GM12878 (cell line): ENCODE measurements at regions not wholly inside any gene's neighbourhood (a gene's known extent, or its start where the extent isn't known, plus 50 kb on each side); places are given as distances from the start of the nearest gene placed in this dataset.

ENCODE experiments used
- ATAC-seq: fragments of 200-7000 bp; cut with Tn5 transposase; 3 replicates; pipeline ENCODE4 v1.9.1; 2020; ENCODE audit warnings: mild to moderate bottlenecking, moderate library complexity
- BruUV-seq: library from RNA; stranded (reverse); fragments of 400-500 nt; replicated peaks from 2 replicates; lab custom pipeline; 2021; lab: Mats Ljungman, UMichigan
- CTCF ChIA-PET: fragments of 300-600 bp; sonication (Branson Sonifier 250); formaldehyde crosslinking; extraction: SDS; loops from one replicate; lab custom pipeline; 2021; ENCODE audit warnings: inconsistent platforms; lab: Yijun Ruan, JAX
- POLR2A ChIA-PET: fragments of 350-600 bp; formaldehyde crosslinking; extraction: SDS; loops from one replicate; lab custom pipeline; 2021; ENCODE audit warnings: inconsistent platforms; lab: Charles Lee
- RAD21 ChIA-PET: fragments of 300-600 bp; sonication (Branson Sonifier 250); formaldehyde crosslinking; loops from one replicate; lab custom pipeline; 2023; ENCODE audit warnings: antibody characterized with exemption; ENCODE audit not compliant: unreplicated experiment; lab: Charles Lee
- SMC1A ChIA-PET: fragments of 300-600 bp; sonication (Branson Sonifier 250); formaldehyde crosslinking; loops from one replicate; lab custom pipeline; 2023; ENCODE audit not compliant: unreplicated experiment, uncharacterized antibody; lab: Charles Lee
- DNase-seq: peaks from one replicate; pipeline ENCODE4 v3.0.0-alpha.2; 2011; ENCODE audit warnings: low read depth, low spot score
- FAIRE-seq: peaks from 3 replicates; lab custom pipeline; 2011; peaks lifted over from hg19 to GRCh38; lab: Jason Lieb, UNC
- H2AFZ ChIP-seq: 2 replicates; pipeline ENCODE4 v1.6.0; 2011; ENCODE audit warnings: low read depth, low read length, control low read depth; ENCODE audit not compliant: control insufficient read depth
- H3K27ac ChIP-seq: 2 replicates; pipeline ENCODE4 v1.5.1; 2011; ENCODE audit warnings: control low read depth; ENCODE audit not compliant: control insufficient read depth, insufficient read depth
- H3K27me3 ChIP-seq, 2 experiments: replicated peaks in 1 of 2; 2 replicates each; pipeline versions ENCODE4 v1.6.0 to v1.6.1; 2011; ENCODE audit warnings: low read length in 1 of 2; ENCODE audit not compliant: control insufficient read depth in 2 of 2, insufficient read depth in 2 of 2
- H3K36me3 ChIP-seq, 2 experiments: 2 replicates each; pipeline ENCODE4 v1.5.1; 2011; ENCODE audit warnings: low read length in 1 of 2; ENCODE audit not compliant: control insufficient read depth in 2 of 2, insufficient read depth in 2 of 2
- H3K4me1 ChIP-seq: 2 replicates; pipeline ENCODE4 v1.6.1; 2011; ENCODE audit warnings: mild to moderate bottlenecking, low read length, moderate library complexity, mixed read lengths; ENCODE audit not compliant: control insufficient read depth, insufficient read depth
- H3K4me2 ChIP-seq: 2 replicates; pipeline ENCODE4 v1.6.0; 2011; ENCODE audit warnings: control low read depth; ENCODE audit not compliant: control insufficient read depth, insufficient read depth
- H3K4me3 ChIP-seq: fragments of 200-600 bp; sonication (generic); 2 replicates; pipeline ENCODE4 v1.5.1; 2016
- H3K79me2 ChIP-seq: 2 replicates; pipeline ENCODE4 v1.6.0; 2011; ENCODE audit warnings: low read length; ENCODE audit not compliant: control insufficient read depth, insufficient read depth
- H3K9ac ChIP-seq: 2 replicates; pipeline ENCODE4 v1.8.0; 2011; ENCODE audit warnings: low read length, control low read depth, mixed read lengths; ENCODE audit not compliant: control insufficient read depth, insufficient read depth
- H3K9me3 ChIP-seq: replicated peaks from 3 replicates; pipeline ENCODE4 v1.5.1; 2011; ENCODE audit warnings: mild to moderate bottlenecking, low read length; ENCODE audit not compliant: control insufficient read depth, insufficient read depth
- H4K20me1 ChIP-seq: 2 replicates; pipeline ENCODE4 v1.6.0; 2011; ENCODE audit not compliant: control insufficient read depth, insufficient read depth
- BMI1 ChIP-seq: fragments of 450-650 bp; IDR thresholded peaks from 2 replicates; pipeline ENCODE4 v1.6.1; 2016; ENCODE audit warnings: mild to moderate bottlenecking, moderate library complexity, borderline replicate concordance
- CBX3 ChIP-seq: fragments of 200-600 bp; sonication (generic); IDR thresholded peaks from 2 replicates; pipeline ENCODE4 v1.6.1; 2016; ENCODE audit warnings: low read depth, borderline replicate concordance
- CHD4 ChIP-seq: fragments of 200-600 bp; sonication (generic); IDR thresholded peaks from 2 replicates; pipeline ENCODE4 v1.6.1; 2016; ENCODE audit warnings: mild to moderate bottlenecking
- EGR1 ChIP-seq, 2 experiments: IDR thresholded peaks; 1 replicate in 1 of 2; 2 replicates in 1 of 2; pipeline ENCODE4 v1.6.1; 2011 to 2012; ENCODE audit warnings: low read depth in 2 of 2, low read length in 2 of 2, borderline replicate concordance in 1 of 2, mild to moderate bottlenecking in 1 of 2, moderate library complexity in 1 of 2
- GABPA ChIP-seq: IDR thresholded peaks from 2 replicates; pipeline ENCODE4 v1.6.1; 2014; ENCODE audit warnings: antibody characterized with exemption, low read depth, mild to moderate bottlenecking, inconsistent platforms
- JUNB ChIP-seq: IDR thresholded peaks from 2 replicates; pipeline ENCODE4 v1.6.1; 2016; ENCODE audit warnings: antibody characterized with exemption, mild to moderate bottlenecking
- PAX8 ChIP-seq: fragments of 450-650 bp; IDR thresholded peaks from 2 replicates; pipeline ENCODE4 v1.6.1; 2017; ENCODE audit warnings: mild to moderate bottlenecking, moderate library complexity
- RB1 ChIP-seq: fragments of 450-650 bp; formaldehyde crosslinking; IDR thresholded peaks from 2 replicates; pipeline ENCODE4 v1.6.1; 2017; ENCODE audit warnings: mild to moderate bottlenecking, borderline replicate concordance
- RCOR1 ChIP-seq: conservative IDR thresholded peaks from 2 replicates; pipeline ENCODE4 v1.6.1; 2012; ENCODE audit warnings: low read depth, low read length, improper control_type of control experiment
- TARDBP ChIP-seq: IDR thresholded peaks from 2 replicates; pipeline ENCODE4 v1.6.1; 2016; ENCODE audit warnings: borderline replicate concordance
- WGBS: methylation state at CpG from one replicate; pipeline ENCODE4 v1.1.6; 2016; ENCODE audit warnings: low lambda C conversion rate; ENCODE audit not compliant: insufficient replicate concordance, insufficient coverage; ENCODE audit errors: missing lambda C conversion rate; 5-methylcytosine and 5-hydroxymethylcytosine counted together
- in situ Hi-C: fragments of 300-500 bp; cut with MboI; formaldehyde crosslinking; loops from 9 replicates; pipeline ENCODE4 v1.14.3; 2018; ENCODE audit warnings: mixed read lengths
- intact Hi-C: fragments of 100-400 bp; cut with micrococcal nuclease; formaldehyde crosslinking; loops from one replicate; pipeline ENCODE4 v1.14.2; 2022; ENCODE audit not compliant: unreplicated experiment
- TF ChIP-seq, protein P1 (sequence below): fragments of 450-650 bp; IDR thresholded peaks from 2 replicates; pipeline ENCODE4 v1.6.1; 2017; ENCODE audit warnings: mild to moderate bottlenecking, moderate library complexity
- TF ChIP-seq, protein P2 (sequence below): fragments of 450-650 bp; IDR thresholded peaks from 2 replicates; pipeline ENCODE4 v1.6.1; 2017; ENCODE audit warnings: low read depth, mild to moderate bottlenecking, moderate library complexity
- TF ChIP-seq, protein P3 (sequence below): fragments of 450-650 bp; formaldehyde crosslinking; IDR thresholded peaks from 2 replicates; pipeline ENCODE4 v1.4.0; 2020; ENCODE audit warnings: mild to moderate bottlenecking, moderate library complexity
- TF ChIP-seq, protein P4 (sequence below): IDR thresholded peaks from 2 replicates; pipeline ENCODE4 v1.6.1; 2012; ENCODE audit warnings: low read depth, low read length, improper control_type of control experiment

DNA sequence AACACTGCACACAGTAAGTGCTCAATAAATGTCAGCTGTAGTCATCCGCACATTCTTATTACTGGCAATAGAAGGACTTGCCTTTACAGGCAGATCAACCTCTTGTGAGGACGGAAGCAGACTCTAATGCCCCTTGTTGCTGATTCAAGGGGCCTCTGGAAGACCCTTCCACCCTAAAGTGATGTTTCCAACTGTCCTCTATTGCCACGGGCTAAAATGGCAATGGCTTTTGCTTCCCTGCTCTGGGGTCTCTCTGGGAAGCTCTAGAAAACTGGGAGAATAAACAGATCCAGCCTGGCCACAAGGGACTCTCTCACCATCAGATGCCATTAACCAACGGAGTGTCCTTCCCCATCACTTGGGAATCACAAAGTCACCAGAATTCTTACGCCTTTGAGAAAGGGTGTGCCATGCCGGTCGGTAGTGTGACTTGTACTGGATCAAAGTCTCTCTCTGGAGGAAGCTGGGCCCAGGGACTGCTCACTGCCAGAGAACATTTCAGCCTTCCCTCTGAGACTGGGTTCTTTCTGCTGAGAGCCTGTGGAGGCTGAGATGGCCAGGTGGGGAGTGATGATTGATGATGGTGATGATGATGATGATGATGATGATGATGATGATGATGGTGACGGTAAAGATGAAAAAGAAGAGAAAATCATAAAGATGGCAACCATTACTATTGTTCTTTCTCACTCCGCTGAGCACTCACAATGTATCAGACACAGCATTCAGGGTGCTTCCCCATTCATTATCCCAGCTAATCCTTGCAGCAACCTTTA, 146.8 kb downstream of the CYLD start:
- intact Hi-C loops, result loop anchor here (10.0 kb wide), 1 partner anchor 56 kb away; no protein-coding TSS in a partner anchor
- Histone ChIP-seq H3K36me3 (no peaks in the 10 kb centered on the region), H3K79me2 (no peaks in the 10 kb centered on the region), H3K4me1 (no peaks in the 10 kb centered on the region), H3K9me3 (no peaks in the 10 kb centered on the region), H3K4me2 (no peak overlapping the region), H3K4me3 (no peak overlapping the region), H4K20me1 (no peaks in the 10 kb centered on the region), H3K9ac (no peak overlapping the region), H3K27me3 (no peaks in the 10 kb centered on the region; a peak in 1 of 4 replicates), H3K27ac (no peak overlapping the region), H2AFZ (no peak overlapping the region)
- POLR2A ChIA-PET, result interaction anchor here (0.6 kb wide), 1 partner anchor 14 kb away, joined by 9 read pairs; no protein-coding TSS in a partner anchor
- ATAC-seq (no peak), FAIRE-seq (no peak), DNase-seq (no peak)
- WGBS, result 33% methylated on average over 9 of the region's 9 CpGs
- no TSS peak for BruUV-seq
- SMC1A ChIA-PET, result no interaction called here
- in situ Hi-C loops, result no loop called here
- RAD21 ChIA-PET, result no interaction called here
- CTCF ChIA-PET, result no interaction called here
- TF ChIP-seq, protein P1, sequence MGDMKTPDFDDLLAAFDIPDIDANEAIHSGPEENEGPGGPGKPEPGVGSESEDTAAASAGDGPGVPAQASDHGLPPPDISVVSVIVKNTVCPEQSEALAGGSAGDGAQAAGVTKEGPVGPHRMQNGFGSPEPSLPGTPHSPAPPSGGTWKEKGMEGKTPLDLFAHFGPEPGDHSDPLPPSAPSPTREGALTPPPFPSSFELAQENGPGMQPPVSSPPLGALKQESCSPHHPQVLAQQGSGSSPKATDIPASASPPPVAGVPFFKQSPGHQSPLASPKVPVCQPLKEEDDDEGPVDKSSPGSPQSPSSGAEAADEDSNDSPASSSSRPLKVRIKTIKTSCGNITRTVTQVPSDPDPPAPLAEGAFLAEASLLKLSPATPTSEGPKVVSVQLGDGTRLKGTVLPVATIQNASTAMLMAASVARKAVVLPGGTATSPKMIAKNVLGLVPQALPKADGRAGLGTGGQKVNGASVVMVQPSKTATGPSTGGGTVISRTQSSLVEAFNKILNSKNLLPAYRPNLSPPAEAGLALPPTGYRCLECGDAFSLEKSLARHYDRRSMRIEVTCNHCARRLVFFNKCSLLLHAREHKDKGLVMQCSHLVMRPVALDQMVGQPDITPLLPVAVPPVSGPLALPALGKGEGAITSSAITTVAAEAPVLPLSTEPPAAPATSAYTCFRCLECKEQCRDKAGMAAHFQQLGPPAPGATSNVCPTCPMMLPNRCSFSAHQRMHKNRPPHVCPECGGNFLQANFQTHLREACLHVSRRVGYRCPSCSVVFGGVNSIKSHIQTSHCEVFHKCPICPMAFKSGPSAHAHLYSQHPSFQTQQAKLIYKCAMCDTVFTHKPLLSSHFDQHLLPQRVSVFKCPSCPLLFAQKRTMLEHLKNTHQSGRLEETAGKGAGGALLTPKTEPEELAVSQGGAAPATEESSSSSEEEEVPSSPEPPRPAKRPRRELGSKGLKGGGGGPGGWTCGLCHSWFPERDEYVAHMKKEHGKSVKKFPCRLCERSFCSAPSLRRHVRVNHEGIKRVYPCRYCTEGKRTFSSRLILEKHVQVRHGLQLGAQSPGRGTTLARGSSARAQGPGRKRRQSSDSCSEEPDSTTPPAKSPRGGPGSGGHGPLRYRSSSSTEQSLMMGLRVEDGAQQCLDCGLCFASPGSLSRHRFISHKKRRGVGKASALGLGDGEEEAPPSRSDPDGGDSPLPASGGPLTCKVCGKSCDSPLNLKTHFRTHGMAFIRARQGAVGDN, result no peak
- TF ChIP-seq PAX8, result no peak
- TF ChIP-seq, protein P2, sequence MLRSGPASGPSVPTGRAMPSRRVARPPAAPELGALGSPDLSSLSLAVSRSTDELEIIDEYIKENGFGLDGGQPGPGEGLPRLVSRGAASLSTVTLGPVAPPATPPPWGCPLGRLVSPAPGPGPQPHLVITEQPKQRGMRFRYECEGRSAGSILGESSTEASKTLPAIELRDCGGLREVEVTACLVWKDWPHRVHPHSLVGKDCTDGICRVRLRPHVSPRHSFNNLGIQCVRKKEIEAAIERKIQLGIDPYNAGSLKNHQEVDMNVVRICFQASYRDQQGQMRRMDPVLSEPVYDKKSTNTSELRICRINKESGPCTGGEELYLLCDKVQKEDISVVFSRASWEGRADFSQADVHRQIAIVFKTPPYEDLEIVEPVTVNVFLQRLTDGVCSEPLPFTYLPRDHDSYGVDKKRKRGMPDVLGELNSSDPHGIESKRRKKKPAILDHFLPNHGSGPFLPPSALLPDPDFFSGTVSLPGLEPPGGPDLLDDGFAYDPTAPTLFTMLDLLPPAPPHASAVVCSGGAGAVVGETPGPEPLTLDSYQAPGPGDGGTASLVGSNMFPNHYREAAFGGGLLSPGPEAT, result no peak
- no peak for TF ChIP-seq TARDBP
- TF ChIP-seq GABPA, result no peak
- TF ChIP-seq RB1, result no peak
- TF ChIP-seq CHD4, result no peak
- no peak for TF ChIP-seq EGR1 (IDR thresholded peaks at IDR 0.05; ENCODE audit: borderline replicate concordance in 1 of 2, low read depth in 2 of 2, low read length in 2 of 2)
- TF ChIP-seq CBX3, result no peak
- TF ChIP-seq, protein P3, sequence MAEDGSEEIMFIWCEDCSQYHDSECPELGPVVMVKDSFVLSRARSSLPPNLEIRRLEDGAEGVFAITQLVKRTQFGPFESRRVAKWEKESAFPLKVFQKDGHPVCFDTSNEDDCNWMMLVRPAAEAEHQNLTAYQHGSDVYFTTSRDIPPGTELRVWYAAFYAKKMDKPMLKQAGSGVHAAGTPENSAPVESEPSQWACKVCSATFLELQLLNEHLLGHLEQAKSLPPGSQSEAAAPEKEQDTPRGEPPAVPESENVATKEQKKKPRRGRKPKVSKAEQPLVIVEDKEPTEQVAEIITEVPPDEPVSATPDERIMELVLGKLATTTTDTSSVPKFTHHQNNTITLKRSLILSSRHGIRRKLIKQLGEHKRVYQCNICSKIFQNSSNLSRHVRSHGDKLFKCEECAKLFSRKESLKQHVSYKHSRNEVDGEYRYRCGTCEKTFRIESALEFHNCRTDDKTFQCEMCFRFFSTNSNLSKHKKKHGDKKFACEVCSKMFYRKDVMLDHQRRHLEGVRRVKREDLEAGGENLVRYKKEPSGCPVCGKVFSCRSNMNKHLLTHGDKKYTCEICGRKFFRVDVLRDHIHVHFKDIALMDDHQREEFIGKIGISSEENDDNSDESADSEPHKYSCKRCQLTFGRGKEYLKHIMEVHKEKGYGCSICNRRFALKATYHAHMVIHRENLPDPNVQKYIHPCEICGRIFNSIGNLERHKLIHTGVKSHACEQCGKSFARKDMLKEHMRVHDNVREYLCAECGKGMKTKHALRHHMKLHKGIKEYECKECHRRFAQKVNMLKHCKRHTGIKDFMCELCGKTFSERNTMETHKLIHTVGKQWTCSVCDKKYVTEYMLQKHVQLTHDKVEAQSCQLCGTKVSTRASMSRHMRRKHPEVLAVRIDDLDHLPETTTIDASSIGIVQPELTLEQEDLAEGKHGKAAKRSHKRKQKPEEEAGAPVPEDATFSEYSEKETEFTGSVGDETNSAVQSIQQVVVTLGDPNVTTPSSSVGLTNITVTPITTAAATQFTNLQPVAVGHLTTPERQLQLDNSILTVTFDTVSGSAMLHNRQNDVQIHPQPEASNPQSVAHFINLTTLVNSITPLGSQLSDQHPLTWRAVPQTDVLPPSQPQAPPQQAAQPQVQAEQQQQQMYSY, result no peak
- no peak for TF ChIP-seq BMI1
- no peak for TF ChIP-seq JUNB
- TF ChIP-seq, protein P4, sequence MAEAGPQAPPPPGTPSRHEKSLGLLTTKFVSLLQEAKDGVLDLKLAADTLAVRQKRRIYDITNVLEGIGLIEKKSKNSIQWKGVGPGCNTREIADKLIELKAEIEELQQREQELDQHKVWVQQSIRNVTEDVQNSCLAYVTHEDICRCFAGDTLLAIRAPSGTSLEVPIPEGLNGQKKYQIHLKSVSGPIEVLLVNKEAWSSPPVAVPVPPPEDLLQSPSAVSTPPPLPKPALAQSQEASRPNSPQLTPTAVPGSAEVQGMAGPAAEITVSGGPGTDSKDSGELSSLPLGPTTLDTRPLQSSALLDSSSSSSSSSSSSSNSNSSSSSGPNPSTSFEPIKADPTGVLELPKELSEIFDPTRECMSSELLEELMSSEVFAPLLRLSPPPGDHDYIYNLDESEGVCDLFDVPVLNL, result no peak
- TF ChIP-seq RCOR1, result no peak
